ENCODE measurements at regions not wholly inside any gene's neighbourhood (a gene's known extent, or its start where the extent isn't known, plus 50 kb on each side); places are given as distances from the start of the nearest gene placed in this dataset.
"Not testable (repeated sequence)": the region's sequence is repeated elsewhere in the genome, so short reads cannot be mapped to it uniquely, and the experiment has no call there.

DNA sequence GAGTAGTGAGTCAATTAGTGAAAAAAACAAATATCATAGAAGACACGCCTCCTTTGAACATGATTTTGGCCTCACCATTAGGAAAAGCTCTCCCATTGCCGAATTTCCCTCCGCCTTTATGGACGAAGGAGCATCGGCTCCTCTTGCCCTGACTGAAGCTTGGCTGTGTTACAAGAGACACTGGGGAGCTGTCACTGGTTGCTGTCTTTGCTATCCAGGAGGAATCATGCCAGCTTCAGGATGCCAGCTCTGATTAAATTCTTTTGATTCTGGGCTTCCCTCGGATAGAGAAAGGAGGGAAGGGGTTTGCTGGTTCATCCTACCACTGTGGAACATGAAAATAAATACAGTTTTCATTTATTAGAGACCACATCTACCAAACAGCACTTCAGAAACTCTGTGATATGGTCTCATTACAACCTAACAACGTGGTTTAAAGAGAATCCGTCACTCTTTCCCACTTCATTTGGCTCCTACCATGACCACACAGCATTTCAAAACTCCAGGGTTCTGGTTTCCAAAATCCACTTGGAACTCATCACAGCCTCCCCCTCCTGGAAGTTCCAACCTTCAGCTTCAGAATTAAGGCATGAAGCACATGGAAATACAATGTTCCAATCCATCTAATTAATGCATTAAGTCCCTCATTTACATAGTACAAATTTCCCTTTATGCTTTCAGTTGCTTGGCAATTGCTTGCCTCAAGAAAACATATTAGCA is 446.0 kb downstream of the EFNB2 start:
- DNase-seq = no peak

GRCh38 chr13:106088085-106088484 is 447.4 kb downstream of the EFNB2 start:
- DNase-seq = no peak

- DNase-seq = no peak
These were observed 448.3 kb downstream of the EFNB2 start for GRCh38 chr13:106087201-106087600.

GRCh38 chr13:106083620-106084350 is 451.7 kb downstream of the EFNB2 start:
- no peak for DNase-seq

- not testable (repeated sequence) for DNase-seq
These were observed 454.2 kb downstream of the EFNB2 start for GRCh38 chr13:106081221-106081620.

DNA sequence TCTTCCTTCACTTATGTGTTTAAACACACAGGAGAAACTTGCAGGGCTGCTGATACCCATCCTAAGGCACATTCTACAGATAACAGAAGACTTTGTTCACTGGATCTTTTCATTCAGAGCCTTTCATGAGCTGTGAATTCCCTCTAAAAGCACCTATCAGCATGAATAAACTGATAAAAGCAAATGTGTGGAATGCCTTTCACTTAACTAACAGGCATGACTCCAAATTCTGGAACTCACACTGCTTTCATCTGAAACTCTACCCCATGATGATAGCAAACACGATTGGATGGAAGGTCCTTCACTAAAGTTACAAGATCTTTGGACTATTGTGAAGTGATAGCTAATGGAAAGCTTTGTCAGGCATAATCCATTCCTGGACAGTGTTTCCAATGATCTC is 457.3 kb downstream of the EFNB2 start:
- no peak for DNase-seq

- no peak for DNase-seq
These were observed 458.4 kb downstream of the EFNB2 start for GRCh38 chr13:106077017-106077416.

GRCh38 chr13:106072014-106072413 is 463.4 kb downstream of the EFNB2 start:
- no peak for DNase-seq

DNA sequence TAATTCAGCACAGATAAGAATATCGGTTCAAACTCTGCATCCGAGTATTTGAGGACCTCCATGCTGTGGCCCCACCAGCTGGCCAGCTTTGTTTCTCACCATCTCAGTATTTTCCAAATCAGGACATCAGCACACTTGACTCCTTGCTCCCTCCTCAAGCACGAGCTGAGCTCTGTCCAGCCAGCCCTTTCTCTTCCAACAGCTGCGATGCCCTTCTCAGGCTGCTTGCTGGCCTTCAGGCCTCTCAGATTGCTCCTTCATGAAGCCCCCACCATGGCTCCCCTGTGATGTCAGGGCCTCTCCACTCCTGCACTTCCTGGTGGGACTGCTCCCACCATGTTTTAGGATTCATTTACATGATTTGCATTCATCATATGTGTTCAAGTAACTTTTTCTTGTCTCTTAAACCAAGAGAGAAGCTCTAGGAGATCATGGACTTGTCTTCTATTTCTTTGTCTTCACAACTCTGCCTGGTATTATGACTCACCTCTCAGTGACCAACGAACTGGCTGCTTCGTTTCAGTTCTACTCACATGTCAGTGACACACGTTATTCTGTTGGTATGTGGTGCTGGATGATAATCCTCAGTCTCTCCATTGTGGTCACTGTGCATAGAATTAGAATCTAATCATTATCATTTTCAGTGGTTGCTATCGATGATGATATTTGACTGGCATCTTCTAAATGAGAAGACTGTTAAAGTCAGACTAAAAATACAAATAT is 471.7 kb downstream of the EFNB2 start:
- no peak for DNase-seq

- DNase-seq = no peak
These were observed 473.7 kb downstream of the EFNB2 start for GRCh38 chr13:106061781-106062180.

GRCh38 chr13:106056851-106057250 is 478.6 kb downstream of the EFNB2 start:
- no peak for DNase-seq

DNA sequence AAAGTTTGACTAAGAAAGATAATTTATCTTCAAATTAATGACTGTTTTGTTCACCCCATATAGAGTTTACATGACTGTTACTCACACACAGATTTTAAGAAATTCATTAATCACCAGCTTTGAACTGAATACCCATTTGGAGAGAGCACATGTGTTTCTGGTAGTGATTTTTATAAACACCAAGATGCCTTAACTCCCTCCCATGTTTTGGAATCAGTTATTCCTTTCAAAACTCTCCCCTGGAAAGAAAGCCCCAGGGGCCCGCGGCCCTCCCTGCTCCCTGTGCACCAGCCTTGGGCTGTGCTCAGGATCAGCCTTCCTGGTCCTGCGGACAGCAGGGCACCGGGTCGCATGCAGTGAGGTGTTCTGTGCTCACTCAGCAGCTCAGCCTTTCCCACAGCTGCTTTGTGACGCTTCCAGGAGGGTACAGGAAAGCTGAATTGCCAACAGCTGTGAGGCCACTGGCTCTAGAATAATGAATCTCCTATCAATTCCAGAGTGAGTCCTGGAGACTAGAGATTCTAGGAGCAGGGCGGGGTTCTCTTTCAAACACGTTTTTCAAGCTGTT is 483.2 kb downstream of the EFNB2 start:
- no peak for DNase-seq

DNA sequence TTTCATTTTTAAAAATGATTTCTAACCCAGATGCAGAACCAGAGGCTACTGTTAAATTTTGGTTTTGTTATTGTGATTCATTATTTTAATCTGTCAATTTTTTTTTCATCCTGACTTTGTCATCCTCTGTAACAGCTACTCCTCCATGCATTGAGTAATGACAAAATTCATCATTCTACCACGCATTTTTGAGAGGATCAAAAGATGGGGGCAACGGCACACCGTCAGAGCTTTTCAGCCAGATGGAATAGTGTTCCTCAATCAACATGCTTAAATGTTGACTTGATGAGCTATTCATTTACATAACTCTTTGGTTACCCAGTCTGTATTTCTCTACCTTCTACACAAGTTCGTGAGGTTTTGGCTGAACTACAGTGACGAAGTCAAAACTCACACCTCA is 486.3 kb downstream of the EFNB2 start:
- no peak for DNase-seq

DNA sequence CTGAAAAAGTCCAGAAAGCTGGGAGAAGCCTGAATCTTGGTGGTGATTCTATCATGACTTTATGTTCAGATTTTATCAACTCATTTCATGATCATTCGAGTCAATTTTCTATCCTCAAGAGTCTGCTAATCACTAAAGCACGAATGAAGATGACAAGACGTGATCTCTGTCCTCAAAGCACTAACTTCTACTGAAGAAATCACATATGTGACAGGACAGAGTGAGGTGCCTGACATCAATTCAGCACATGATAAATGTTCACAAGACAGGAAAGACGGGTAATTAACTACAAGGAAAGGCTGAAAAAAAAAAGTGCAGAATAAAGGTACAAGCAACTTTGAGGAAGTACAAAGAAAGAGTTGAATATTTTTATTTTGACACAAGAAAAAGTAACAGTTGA is 487.1 kb downstream of the EFNB2 start:
- no peak for DNase-seq

DNA sequence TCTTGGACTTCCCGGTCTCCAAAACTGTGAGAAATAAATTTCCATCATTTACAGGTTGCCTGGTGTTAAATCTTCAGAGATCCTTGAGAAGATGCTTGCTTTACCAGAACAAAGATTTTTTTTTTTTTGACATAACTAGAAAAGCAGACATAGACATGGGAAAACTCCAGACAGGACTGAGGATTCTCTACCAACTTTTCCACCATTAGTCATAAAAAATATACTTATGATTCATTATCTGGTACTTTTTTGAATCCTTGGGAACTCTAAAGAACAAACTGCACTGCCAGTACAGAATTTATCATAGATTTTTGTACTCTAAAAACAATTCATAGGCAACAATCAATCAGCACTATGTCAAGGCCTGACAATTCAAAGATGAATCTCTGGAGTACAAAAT is 487.6 kb downstream of the EFNB2 start:
- no peak for DNase-seq

DNA sequence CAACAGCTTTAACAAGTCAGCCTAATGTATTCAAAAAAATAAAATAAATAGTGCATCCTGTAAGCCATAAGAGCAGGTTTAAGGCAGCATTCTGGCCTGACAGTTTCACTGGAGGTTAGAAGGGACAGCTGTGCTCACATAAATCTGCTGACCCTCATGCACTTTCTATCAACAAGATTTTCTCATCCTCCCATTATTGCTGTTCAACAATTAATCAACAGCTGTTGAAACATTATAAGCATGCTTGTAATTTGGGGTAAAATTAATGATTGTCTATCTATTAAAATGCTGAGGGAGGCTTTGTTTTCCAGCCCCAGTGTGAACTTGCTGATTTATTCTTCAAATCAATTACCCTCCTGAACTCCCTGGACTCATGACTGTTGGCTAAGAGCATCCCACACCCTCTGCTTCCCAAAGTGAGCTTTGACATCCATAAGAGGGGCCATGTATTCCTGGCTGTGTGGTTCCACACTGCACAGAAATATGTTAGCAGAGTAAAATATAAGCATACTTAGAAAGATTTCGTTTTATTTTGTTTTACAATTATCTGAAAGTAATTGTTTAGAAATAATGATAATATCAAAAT is 492.4 kb downstream of the EFNB2 start:
- no peak for DNase-seq

- DNase-seq = no peak
These were observed 494.0 kb downstream of the EFNB2 start for GRCh38 chr13:106041445-106041844.

DNA sequence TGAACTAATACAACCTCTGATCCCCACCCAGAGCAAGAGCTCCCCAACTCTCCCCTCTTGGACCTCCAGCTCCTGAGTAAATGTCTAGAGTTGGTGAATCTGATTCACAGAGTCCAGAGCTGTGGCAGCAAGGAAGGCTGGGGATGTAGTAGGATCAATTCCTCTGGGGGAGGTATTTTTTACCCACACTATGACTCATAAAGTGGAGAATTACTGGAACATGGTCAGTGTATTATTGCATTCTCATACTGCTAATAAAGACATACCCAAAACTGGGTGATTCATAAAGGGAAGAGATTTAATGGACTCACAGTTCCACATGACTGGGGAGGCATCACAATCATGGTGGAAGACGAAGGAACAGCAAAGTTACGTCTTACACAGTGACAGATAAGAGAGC is 496.7 kb downstream of the EFNB2 start:
- DNase-seq = no peak

- DNase-seq = no peak
These were observed 498.6 kb downstream of the EFNB2 start for GRCh38 chr13:106036870-106037269.

GRCh38 chr13:106034201-106034600 is 501.3 kb downstream of the EFNB2 start:
- no peak for DNase-seq

DNA sequence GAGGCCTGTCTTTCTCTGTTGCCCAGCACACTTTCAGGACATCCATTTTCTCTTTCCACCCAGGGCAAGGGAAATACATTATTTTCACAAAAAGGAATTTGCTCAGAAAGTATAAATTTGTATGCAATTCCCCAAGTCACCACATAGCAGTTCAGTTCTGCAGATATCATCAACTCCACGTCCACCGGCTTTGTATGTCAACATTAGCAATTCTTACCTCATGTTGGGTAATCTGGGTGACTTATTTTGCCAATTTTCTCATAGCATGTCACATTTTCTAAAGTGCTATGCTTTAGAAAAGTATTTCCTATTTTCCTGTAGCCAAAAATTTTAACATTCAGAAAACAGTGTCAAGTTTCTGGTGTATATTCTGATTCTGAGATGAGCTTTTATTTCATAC is 501.8 kb downstream of the EFNB2 start:
- no peak for DNase-seq

- DNase-seq = no peak
These were observed 503.0 kb downstream of the EFNB2 start for GRCh38 chr13:106032441-106032840.

- no peak for DNase-seq
These were observed 505.7 kb downstream of the EFNB2 start for GRCh38 chr13:106029676-106030290.
